CD8-positive, alpha-beta memory T cell (primary cell): ENCODE measurements at regions not wholly inside any gene's neighbourhood (a gene's known extent, or its start where the extent isn't known, plus 50 kb on each side); places are given as distances from the start of the nearest gene placed in this dataset.

Experiments
- CTCF ChIA-PET: fragments of 350-600 bp; sonication (Branson Sonifier 250); formaldehyde crosslinking; loops from one replicate; lab custom pipeline; 2021; ENCODE audit warnings: antibody characterized with exemption; lab: Charles Lee
- POLR2A ChIA-PET: fragments of 350-600 bp; sonication (Branson Sonifier 250); formaldehyde crosslinking; loops from one replicate; lab custom pipeline; 2021; ENCODE audit warnings: antibody characterized with exemption; lab: Charles Lee
- DNase-seq, 5 donors: peaks; one replicate each; pipeline versions ENCODE4 v3.0.0 to v3.0.0-alpha.2; 2020 to 2022; ENCODE audit warnings: mixed read lengths in 1 of 5
- H3K27ac ChIP-seq: one replicate; pipeline ENCODE4 v1.7.0; 2013; ENCODE audit warnings: low read depth, mild to moderate bottlenecking, low read length, moderate library complexity
- H3K27me3 ChIP-seq: 2 replicates; pipeline ENCODE4 v1.7.0; 2013; ENCODE audit warnings: low read length, mild to moderate bottlenecking; ENCODE audit not compliant: insufficient read depth, poor library complexity, severe bottlenecking
- H3K36me3 ChIP-seq: 2 replicates; pipeline ENCODE4 v1.7.0; 2013; ENCODE audit warnings: mild to moderate bottlenecking, low read length, moderate library complexity; ENCODE audit not compliant: insufficient read depth
- H3K4me1 ChIP-seq: 2 replicates; pipeline ENCODE4 v1.7.0; 2013; ENCODE audit warnings: mild to moderate bottlenecking, low read length, moderate library complexity; ENCODE audit not compliant: insufficient read depth
- H3K4me3 ChIP-seq: 2 replicates; pipeline ENCODE4 v1.7.0; 2013; ENCODE audit warnings: mild to moderate bottlenecking, low read length
- H3K9me3 ChIP-seq: 2 replicates; pipeline ENCODE4 v1.7.0; 2013; ENCODE audit warnings: mild to moderate bottlenecking, low read length
- H3K27ac Mint-ChIP-seq, 8 donors: one replicate each; pipeline ENCODE4 v1.8.0; 2020 to 2021; ENCODE audit warnings: mixed read lengths in 8 of 8, mild to moderate bottlenecking in 6 of 8, inconsistent platforms in 3 of 8, moderate library complexity in 3 of 8
- H3K27me3 Mint-ChIP-seq, 2 donors: one replicate each; pipeline ENCODE4 v1.8.0; 2020 to 2021; ENCODE audit warnings: mixed read lengths in 2 of 2, mild to moderate bottlenecking in 1 of 2, moderate library complexity in 1 of 2
- H3K36me3 Mint-ChIP-seq, 3 donors: one replicate each; pipeline ENCODE4 v1.8.0; 2020 to 2021; ENCODE audit warnings: mixed read lengths in 3 of 3, inconsistent platforms in 1 of 3, mild to moderate bottlenecking in 1 of 3
- H3K4me1 Mint-ChIP-seq, 3 donors: one replicate each; pipeline ENCODE4 v1.8.0; 2020 to 2021; ENCODE audit warnings: mixed read lengths in 3 of 3, inconsistent platforms in 1 of 3, mild to moderate bottlenecking in 1 of 3
- H3K4me3 Mint-ChIP-seq, 7 donors: one replicate each; pipeline ENCODE4 v1.8.0; 2020 to 2021; ENCODE audit warnings: mixed read lengths in 7 of 7, mild to moderate bottlenecking in 6 of 7, moderate library complexity in 4 of 7, inconsistent platforms in 2 of 7
- H3K9me3 Mint-ChIP-seq, 5 donors: one replicate each; pipeline ENCODE4 v1.8.0; 2020 to 2022; ENCODE audit warnings: mixed read lengths in 5 of 5, mild to moderate bottlenecking in 3 of 5, moderate library complexity in 2 of 5, inconsistent platforms in 1 of 5

- no peak overlapping the region for H3K27ac ChIP-seq
- H3K4me3 ChIP-seq: no peak overlapping the region
- Mint-ChIP-seq H3K27me3 (peaks cover 2 to 4% of the 10 kb centered on the region in 2 donors), H3K9me3 (no peaks in the 10 kb centered on the region), H3K4me1 (peaks cover 10 to 15% (median 12%) of the 10 kb centered on the region in 3 donors), H3K27ac (peak overlapping the region in 1 of 8 donors; percentile 29), H3K36me3 (no peaks in the 10 kb centered on the region), H3K4me3 (no peak overlapping the region)
- no peaks in the 10 kb centered on the region for H3K36me3 ChIP-seq
- peak in 1 of 5 donors; percentile 23 for DNase-seq
- H3K9me3 ChIP-seq: no peaks in the 10 kb centered on the region
- ChIA-PET CTCF (no interaction called here), POLR2A (no interaction called here)
- H3K27me3 ChIP-seq: no peaks in the 10 kb centered on the region
- peaks cover 24% of the 10 kb centered on the region for H3K4me1 ChIP-seq
These were observed 53.9 kb downstream of the BARX1 start for GRCh38 chr9:93900971-93901861.

GRCh38 chr9:93900436-93900819, 54.7 kb downstream of the BARX1 start:
- no peaks in the 10 kb centered on the region for H3K27me3 ChIP-seq
- Mint-ChIP-seq H3K4me1 (peaks cover 10 to 15% (median 12%) of the 10 kb centered on the region in 3 donors), H3K36me3 (no peaks in the 10 kb centered on the region), H3K4me3 (no peak overlapping the region), H3K27ac (no peak overlapping the region), H3K9me3 (no peaks in the 10 kb centered on the region), H3K27me3 (peaks cover 1 to 3% of the 10 kb centered on the region in 2 donors)
- H3K4me3 ChIP-seq: no peak overlapping the region
- H3K4me1 ChIP-seq: peaks cover 24% of the 10 kb centered on the region
- H3K27ac ChIP-seq: no peak overlapping the region
- CTCF ChIA-PET: no interaction called here
- POLR2A ChIA-PET: no interaction called here
- H3K9me3 ChIP-seq: no peaks in the 10 kb centered on the region
- H3K36me3 ChIP-seq: no peaks in the 10 kb centered on the region
- DNase-seq: peak in 1 of 5 donors; percentile 24

GRCh38 chr9:93899609-93900435, 55.3 kb downstream of the BARX1 start:
- Histone ChIP-seq H3K4me3 (no peak overlapping the region), H3K36me3 (no peaks in the 10 kb centered on the region), H3K27ac (no peak overlapping the region), H3K9me3 (no peaks in the 10 kb centered on the region), H3K4me1 (peaks cover 24% of the 10 kb centered on the region), H3K27me3 (no peaks in the 10 kb centered on the region)
- no peaks in the 10 kb centered on the region for H3K9me3 Mint-ChIP-seq
- H3K27me3 Mint-ChIP-seq: peaks cover 0 to 3% of the 10 kb centered on the region in 2 donors
- H3K4me1 Mint-ChIP-seq: peaks cover 10 to 15% (median 12%) of the 10 kb centered on the region in 3 donors
- DNase-seq: peak in 1 of 5 donors; percentile 27
- H3K36me3 Mint-ChIP-seq: no peaks in the 10 kb centered on the region
- ChIA-PET CTCF (no interaction called here), POLR2A (no interaction called here)
- H3K27ac Mint-ChIP-seq: no peak overlapping the region
- no peak overlapping the region for H3K4me3 Mint-ChIP-seq

GRCh38 chr9:93898502-93899426, 56.4 kb downstream of the BARX1 start:
- no peak overlapping the region for H3K27ac ChIP-seq
- Mint-ChIP-seq H3K4me3 (no peak overlapping the region), H3K4me1 (peaks cover 10 to 15% (median 12%) of the 10 kb centered on the region in 3 donors), H3K36me3 (no peaks in the 10 kb centered on the region), H3K9me3 (no peaks in the 10 kb centered on the region), H3K27me3 (no peaks in the 10 kb centered on the region), H3K27ac (no peak overlapping the region)
- no peak overlapping the region for H3K4me3 ChIP-seq
- H3K27me3 ChIP-seq: no peaks in the 10 kb centered on the region
- no peaks in the 10 kb centered on the region for H3K9me3 ChIP-seq
- H3K4me1 ChIP-seq: peaks cover 24% of the 10 kb centered on the region
- POLR2A ChIA-PET: no interaction called here
- CTCF ChIA-PET: no interaction called here
- H3K36me3 ChIP-seq: no peaks in the 10 kb centered on the region
- peak in 1 of 5 donors; percentile 22 for DNase-seq

- peaks cover under 1 to 5% (median under 1%) of the 10 kb centered on the region in 5 donors for H3K9me3 Mint-ChIP-seq
- CTCF ChIA-PET: no interaction called here
- DNase-seq: peak in 2 of 5 donors; percentile 10 to 31
These were observed 57.1 kb downstream of the BARX1 start for GRCh38 chr9:93898026-93898425.

GRCh38 chr9:93897075-93897970, 57.8 kb downstream of the BARX1 start:
- DNase-seq: peak in 1 of 5 donors; percentile 15
- peak overlapping the region in 2 of 8 donors; percentile 20 to 48 for H3K27ac Mint-ChIP-seq
- CTCF ChIA-PET: no interaction called here
- peaks cover 10 to 15% (median 12%) of the 10 kb centered on the region in 3 donors for H3K4me1 Mint-ChIP-seq
- Histone ChIP-seq H3K36me3 (no peaks in the 10 kb centered on the region), H3K27ac (no peak overlapping the region), H3K4me1 (peaks cover 24% of the 10 kb centered on the region), H3K27me3 (no peaks in the 10 kb centered on the region), H3K9me3 (no peaks in the 10 kb centered on the region), H3K4me3 (no peak overlapping the region)
- POLR2A ChIA-PET: no interaction called here
- peaks cover 5 to 10% (median 6%) of the 10 kb centered on the region in 5 donors for H3K9me3 Mint-ChIP-seq
- no peak overlapping the region for H3K4me3 Mint-ChIP-seq
- no peaks in the 10 kb centered on the region for H3K36me3 Mint-ChIP-seq
- peaks cover 0 to 2% of the 10 kb centered on the region in 2 donors for H3K27me3 Mint-ChIP-seq

More at GRCh38 chr9:93898026-93898425, 57.1 kb downstream of the BARX1 start:
- peaks cover 10 to 15% (median 12%) of the 10 kb centered on the region in 3 donors for H3K4me1 Mint-ChIP-seq
- Histone ChIP-seq H3K36me3 (no peaks in the 10 kb centered on the region), H3K4me3 (no peak overlapping the region), H3K27ac (no peak overlapping the region), H3K4me1 (peaks cover 24% of the 10 kb centered on the region), H3K9me3 (no peaks in the 10 kb centered on the region), H3K27me3 (no peaks in the 10 kb centered on the region)
- H3K4me3 Mint-ChIP-seq: no peak overlapping the region
- peaks cover 0 to under 1% of the 10 kb centered on the region in 2 donors for H3K27me3 Mint-ChIP-seq
- H3K36me3 Mint-ChIP-seq: no peaks in the 10 kb centered on the region
- H3K27ac Mint-ChIP-seq: peak overlapping the region in 1 of 8 donors; percentile 74
- POLR2A ChIA-PET: no interaction called here
